Spleen (tissue), 7 donors: ENCODE measurements at regions not wholly inside any gene's neighbourhood (a gene's known extent, or its start where the extent isn't known, plus 50 kb on each side); places are given as distances from the start of the nearest gene placed in this dataset.

Source experiments
- POLR2A ChIP-seq, 3 donors: fragments of 450-650 bp; IDR thresholded peaks; one replicate each; pipeline ENCODE4 v1.5.1; 2017; ENCODE audit warnings: antibody characterized with exemption in 3 of 3, mild to moderate bottlenecking in 1 of 3
- TF ChIP-seq, protein P1 (sequence below), 11 experiments: fragments of 200-600 bp in 7 of 11; fragments of 450-650 bp in 4 of 11; sonication (generic) in 4 of 11; IDR thresholded peaks in 8 of 11; conservative IDR thresholded peaks in 3 of 11; 1 replicate in 7 of 11; 2 replicates in 4 of 11; pipeline versions ENCODE4 v1.4.0 to v1.8.0; 2016 to 2021; ENCODE audit warnings: antibody characterized with exemption in 11 of 11, inconsistent platforms in 4 of 11, mild to moderate bottlenecking in 1 of 11
- donor health status: DM: no; HTN: no; CAD: no; lungs with moderate emphysema.
- donor health status: DM: no; HTN: no; CAD: no.
- donor health status: DM: no; HTN: no; CAD: no.

DNA sequence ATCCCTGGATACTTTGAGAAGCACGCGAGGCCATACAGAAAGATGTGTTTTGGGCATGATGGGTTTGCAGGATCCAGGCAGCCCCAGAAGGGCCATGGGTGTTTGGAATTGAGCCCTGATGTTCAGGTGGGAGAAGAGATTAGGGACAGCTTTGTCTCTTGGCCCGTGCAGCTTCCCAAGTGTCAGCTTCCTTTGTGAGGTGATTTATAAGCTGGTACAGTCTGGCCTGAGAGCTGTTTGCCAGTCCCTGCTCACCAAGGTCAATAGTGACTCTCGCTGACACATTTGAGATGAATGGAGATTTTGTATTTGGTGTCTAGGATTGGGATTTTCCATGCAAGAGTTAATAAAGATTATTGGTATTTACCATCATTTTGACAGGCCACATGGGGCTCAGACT, 165.9 kb downstream of the ICE1 start:
- TF ChIP-seq POLR2A (IDR thresholded peaks at IDR 0.05), result no peak
- TF ChIP-seq, protein P1, sequence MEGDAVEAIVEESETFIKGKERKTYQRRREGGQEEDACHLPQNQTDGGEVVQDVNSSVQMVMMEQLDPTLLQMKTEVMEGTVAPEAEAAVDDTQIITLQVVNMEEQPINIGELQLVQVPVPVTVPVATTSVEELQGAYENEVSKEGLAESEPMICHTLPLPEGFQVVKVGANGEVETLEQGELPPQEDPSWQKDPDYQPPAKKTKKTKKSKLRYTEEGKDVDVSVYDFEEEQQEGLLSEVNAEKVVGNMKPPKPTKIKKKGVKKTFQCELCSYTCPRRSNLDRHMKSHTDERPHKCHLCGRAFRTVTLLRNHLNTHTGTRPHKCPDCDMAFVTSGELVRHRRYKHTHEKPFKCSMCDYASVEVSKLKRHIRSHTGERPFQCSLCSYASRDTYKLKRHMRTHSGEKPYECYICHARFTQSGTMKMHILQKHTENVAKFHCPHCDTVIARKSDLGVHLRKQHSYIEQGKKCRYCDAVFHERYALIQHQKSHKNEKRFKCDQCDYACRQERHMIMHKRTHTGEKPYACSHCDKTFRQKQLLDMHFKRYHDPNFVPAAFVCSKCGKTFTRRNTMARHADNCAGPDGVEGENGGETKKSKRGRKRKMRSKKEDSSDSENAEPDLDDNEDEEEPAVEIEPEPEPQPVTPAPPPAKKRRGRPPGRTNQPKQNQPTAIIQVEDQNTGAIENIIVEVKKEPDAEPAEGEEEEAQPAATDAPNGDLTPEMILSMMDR (IDR thresholded peaks at IDR 0.05 in 8 of 11, conservative IDR thresholded peaks at IDR 0.05 in 3 of 11), result no peak
